ENCODE measurements at regions not wholly inside any gene's neighbourhood (a gene's known extent, or its start where the extent isn't known, plus 50 kb on each side); places are given as distances from the start of the nearest gene placed in this dataset.

- H3K4me1 Mint-ChIP-seq = peaks cover 4% of the 10 kb centered on the region
- ATAC-seq (no peak), DNase-seq (no peak)
- H3K9me3 Mint-ChIP-seq (ENCODE audit: low read depth) = no peaks in the 10 kb centered on the region
- POLR2A ChIA-PET = no interaction called here
- H3K27me3 Mint-ChIP-seq = peaks cover 3% of the 10 kb centered on the region
- no peak overlapping the region for H3K4me3 Mint-ChIP-seq
- H3K27ac Mint-ChIP-seq = no peak overlapping the region
- H3K36me3 Mint-ChIP-seq (ENCODE audit: low read depth) = no peaks in the 10 kb centered on the region
- intact Hi-C loops (cut with DNase I, micrococcal nuclease) = no loop called here
- CTCF ChIA-PET = no interaction called here
Observed at GRCh38 chr5:54738118-54738972, 220.8 kb downstream of the SNX18 start.

- H3K27ac Mint-ChIP-seq = no peak overlapping the region
- ChIA-PET CTCF (interaction anchor here (0.7 kb wide), 1 partner anchor 195 kb away, joined by 3 read pairs; no protein-coding TSS in a partner anchor), POLR2A (no interaction called here)
- no peak overlapping the region for H3K4me3 Mint-ChIP-seq
- DNase-seq (no peak), ATAC-seq (no peak)
- peaks cover 3% of the 10 kb centered on the region for H3K27me3 Mint-ChIP-seq
- no peaks in the 10 kb centered on the region for H3K9me3 Mint-ChIP-seq (ENCODE audit: low read depth)
- H3K4me1 Mint-ChIP-seq = peaks cover 4% of the 10 kb centered on the region
- no peaks in the 10 kb centered on the region for H3K36me3 Mint-ChIP-seq (ENCODE audit: low read depth)
- intact Hi-C loops (cut with DNase I, micrococcal nuclease) = no loop called here
Observed at GRCh38 chr5:54736003-54736797, 218.6 kb downstream of the SNX18 start.

GRCh38 chr5:54733101-54733500, 215.5 kb downstream of the SNX18 start:
- no peaks in the 10 kb centered on the region for H3K27me3 Mint-ChIP-seq
- ChIA-PET POLR2A (no interaction called here), CTCF (interaction anchor here (0.6 to 1.0 kb wide), 2 partner anchors 112 to 243 kb away, joined by 3 read pairs; no protein-coding TSS in a partner anchor)
- H3K4me3 Mint-ChIP-seq = no peak overlapping the region
- no peak for DNase-seq
- no peaks in the 10 kb centered on the region for H3K4me1 Mint-ChIP-seq
- H3K27ac Mint-ChIP-seq = no peak overlapping the region
- ATAC-seq = no peak
- intact Hi-C loops (cut with DNase I, micrococcal nuclease) = no loop called here
- no peaks in the 10 kb centered on the region for H3K9me3 Mint-ChIP-seq (ENCODE audit: low read depth)
- H3K36me3 Mint-ChIP-seq (ENCODE audit: low read depth) = no peaks in the 10 kb centered on the region

GRCh38 chr5:54732108-54732507, 214.5 kb downstream of the SNX18 start:
- DNase-seq (no peak), ATAC-seq (no peak)
- no peaks in the 10 kb centered on the region for H3K27me3 Mint-ChIP-seq
- H3K27ac Mint-ChIP-seq = no peak overlapping the region
- no peaks in the 10 kb centered on the region for H3K9me3 Mint-ChIP-seq (ENCODE audit: low read depth)
- no peaks in the 10 kb centered on the region for H3K36me3 Mint-ChIP-seq (ENCODE audit: low read depth)
- ChIA-PET POLR2A (no interaction called here), CTCF (no interaction called here)
- intact Hi-C loops (cut with DNase I, micrococcal nuclease) = no loop called here
- no peak overlapping the region for H3K4me3 Mint-ChIP-seq
- H3K4me1 Mint-ChIP-seq = no peaks in the 10 kb centered on the region

- Mint-ChIP-seq H3K9me3 (ENCODE audit: low read depth) (no peaks in the 10 kb centered on the region), H3K27me3 (no peaks in the 10 kb centered on the region), H3K4me3 (no peak overlapping the region), H3K36me3 (ENCODE audit: low read depth) (no peaks in the 10 kb centered on the region), H3K4me1 (no peaks in the 10 kb centered on the region), H3K27ac (no peak overlapping the region)
- ATAC-seq (no peak), DNase-seq (no peak)
- intact Hi-C loops (cut with DNase I, micrococcal nuclease) = no loop called here
- POLR2A ChIA-PET = no interaction called here
- CTCF ChIA-PET = interaction anchor here (0.7 to 1.1 kb wide), 2 partner anchors 84 to 116 kb away, joined by 3 read pairs; no protein-coding TSS in a partner anchor
Observed at GRCh38 chr5:54728588-54728915, 211.0 kb downstream of the SNX18 start.

DNA sequence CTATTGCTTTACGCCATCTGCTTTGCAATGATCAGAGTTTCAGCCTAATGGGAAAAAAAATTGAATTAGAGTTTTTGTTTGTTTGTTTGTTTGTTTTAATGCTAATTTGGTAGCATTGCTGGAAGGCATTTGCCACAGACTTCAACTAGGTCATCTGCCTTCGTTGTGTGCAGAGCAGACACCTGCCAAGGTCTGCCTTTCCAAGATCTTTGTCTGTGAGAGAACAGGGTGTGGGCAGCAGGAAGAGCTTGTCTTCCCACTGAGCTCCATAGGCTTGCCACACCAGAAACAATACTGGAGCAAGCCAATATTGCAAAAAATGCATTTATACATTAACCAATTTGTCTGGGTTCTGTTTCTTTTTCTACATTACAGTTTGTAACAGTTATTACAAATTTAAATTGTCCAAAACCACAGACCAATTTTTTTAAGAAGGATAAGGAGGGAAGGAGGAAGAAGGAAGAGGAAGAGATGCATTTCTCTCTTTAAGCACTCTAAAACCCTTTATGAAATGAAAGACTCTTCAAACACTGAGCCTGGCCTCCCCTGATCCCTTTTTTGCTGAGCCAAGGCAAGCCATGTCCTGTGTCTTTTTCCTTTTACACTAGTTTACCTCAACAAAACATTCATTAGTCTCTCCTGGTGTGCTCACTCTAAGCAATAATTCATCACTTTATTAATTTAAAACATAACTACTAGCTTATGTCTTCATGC, 210.5 kb downstream of the SNX18 start:
- ChIA-PET POLR2A (no interaction called here), CTCF (interaction anchor here (0.7 to 1.1 kb wide), 2 partner anchors 85 to 116 kb away, joined by 3 read pairs; no protein-coding TSS in a partner anchor)
- Mint-ChIP-seq H3K4me1 (no peaks in the 10 kb centered on the region), H3K27ac (no peak overlapping the region), H3K27me3 (no peaks in the 10 kb centered on the region), H3K36me3 (ENCODE audit: low read depth) (no peaks in the 10 kb centered on the region), H3K9me3 (ENCODE audit: low read depth) (no peaks in the 10 kb centered on the region), H3K4me3 (no peak overlapping the region)
- no peak for DNase-seq
- ATAC-seq = no peak
- intact Hi-C loops (cut with DNase I, micrococcal nuclease) = no loop called here

GRCh38 chr5:54725391-54726280, 208.1 kb downstream of the SNX18 start:
- Mint-ChIP-seq H3K4me1 (no peaks in the 10 kb centered on the region), H3K27ac (no peak overlapping the region), H3K27me3 (no peaks in the 10 kb centered on the region), H3K9me3 (ENCODE audit: low read depth) (no peaks in the 10 kb centered on the region), H3K36me3 (ENCODE audit: low read depth) (no peaks in the 10 kb centered on the region), H3K4me3 (no peak overlapping the region)
- DNase-seq (no peak), ATAC-seq (no peak)
- POLR2A ChIA-PET = no interaction called here
- CTCF ChIA-PET = interaction anchor here (0.5 to 1.2 kb wide), 4 partner anchors 42 to 208 kb away, joined by 3 to 4 read pairs (median 4); partner anchors contain the start of gene SNX18
- intact Hi-C loops (cut with DNase I, micrococcal nuclease) = no loop called here

GRCh38 chr5:54722846-54723433, 205.4 kb downstream of the SNX18 start:
- no peaks in the 10 kb centered on the region for H3K36me3 Mint-ChIP-seq (ENCODE audit: low read depth)
- peaks cover 17% of the 10 kb centered on the region for H3K4me1 Mint-ChIP-seq
- intact Hi-C loops (cut with DNase I, micrococcal nuclease) = no loop called here
- ATAC-seq = no peak
- no peaks in the 10 kb centered on the region for H3K27me3 Mint-ChIP-seq
- POLR2A ChIA-PET = no interaction called here
- H3K4me3 Mint-ChIP-seq = no peak overlapping the region
- CTCF ChIA-PET = no interaction called here
- H3K27ac Mint-ChIP-seq = no peak overlapping the region
- H3K9me3 Mint-ChIP-seq (ENCODE audit: low read depth) = no peaks in the 10 kb centered on the region
- no peak for DNase-seq

DNA sequence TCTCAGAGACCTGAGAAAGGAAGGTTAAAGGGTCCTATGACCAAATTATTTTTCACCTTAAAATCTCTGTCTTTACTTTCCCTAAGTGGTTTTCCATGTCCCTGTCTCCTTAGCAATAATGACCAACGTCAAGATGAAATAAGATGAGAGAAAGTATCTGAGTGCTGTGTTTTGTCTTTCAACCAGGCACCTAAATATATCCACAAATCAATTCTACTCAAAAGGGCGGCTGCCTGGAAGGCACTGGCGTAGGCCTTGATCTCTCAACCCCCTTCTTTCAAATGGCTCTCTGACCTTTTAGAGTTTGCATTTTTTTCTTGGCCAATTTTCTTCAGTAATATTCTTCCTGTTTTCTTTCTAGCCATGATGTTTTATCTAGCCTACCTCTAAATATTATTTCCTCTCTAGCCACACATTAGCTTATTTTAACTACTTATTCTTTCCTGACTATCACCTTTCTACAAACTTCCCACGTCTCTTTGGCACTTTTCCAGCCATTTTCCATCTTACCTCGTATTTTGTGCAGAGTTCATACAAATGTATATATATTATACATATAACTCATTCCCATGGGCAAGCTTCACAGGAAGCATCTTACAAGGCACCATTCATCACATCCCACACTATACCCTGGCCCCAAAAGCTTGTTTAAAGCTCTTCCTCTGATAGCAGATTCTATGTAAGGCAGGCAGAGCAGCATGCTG, 204.5 kb downstream of the SNX18 start:
- ATAC-seq (no peak), DNase-seq (no peak)
- Mint-ChIP-seq H3K4me3 (no peak overlapping the region), H3K36me3 (ENCODE audit: low read depth) (no peaks in the 10 kb centered on the region), H3K27me3 (no peaks in the 10 kb centered on the region), H3K9me3 (ENCODE audit: low read depth) (no peaks in the 10 kb centered on the region), H3K27ac (no peak overlapping the region), H3K4me1 (peaks cover 25% of the 10 kb centered on the region)
- ChIA-PET CTCF (interaction anchor here (0.6 kb wide), 1 partner anchor 22 kb away, joined by 3 read pairs; no protein-coding TSS in a partner anchor), POLR2A (no interaction called here)
- intact Hi-C loops (cut with DNase I, micrococcal nuclease) = no loop called here

DNA sequence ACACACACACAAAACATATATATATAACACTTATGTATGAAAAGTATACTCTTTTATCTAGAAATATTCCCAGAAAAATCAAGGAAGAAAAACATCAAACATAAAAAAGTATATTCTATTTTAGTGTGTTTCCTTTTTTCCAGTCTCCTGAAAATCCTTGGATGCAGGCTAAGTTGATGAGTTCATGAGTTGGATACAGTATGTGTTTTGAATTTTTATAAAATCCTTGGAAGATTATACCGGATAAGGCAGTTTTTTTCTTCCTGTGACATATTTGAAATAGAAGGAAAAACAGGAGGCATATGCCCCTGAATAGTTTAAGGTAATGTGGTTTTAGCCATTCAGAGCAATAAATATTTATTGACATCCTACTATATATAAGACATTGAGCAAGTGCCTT, 203.6 kb downstream of the SNX18 start:
- intact Hi-C loops (cut with DNase I, micrococcal nuclease) = no loop called here
- Mint-ChIP-seq H3K4me3 (no peak overlapping the region), H3K27ac (no peak overlapping the region), H3K36me3 (ENCODE audit: low read depth) (no peaks in the 10 kb centered on the region), H3K4me1 (peaks cover 30% of the 10 kb centered on the region), H3K27me3 (no peaks in the 10 kb centered on the region), H3K9me3 (ENCODE audit: low read depth) (no peaks in the 10 kb centered on the region)
- ChIA-PET CTCF (no interaction called here), POLR2A (no interaction called here)
- ATAC-seq = no peak
- DNase-seq = no peak

Measured in activated CD4-positive, alpha-beta T cell treated with anti-CD3 and anti-CD28 coated beads for 36 hours (primary cell).